GM12875 (cell line): ENCODE measurements at regions not wholly inside any gene's neighbourhood (a gene's known extent, or its start where the extent isn't known, plus 50 kb on each side); places are given as distances from the start of the nearest gene placed in this dataset.
"Not testable (repeated sequence)": the region's sequence is repeated elsewhere in the genome, so short reads cannot be mapped to it uniquely, and the experiment has no call there.

Experiments used
- H3K4me3 ChIP-seq: one replicate; pipeline ENCODE4 v1.5.1; 2011; ENCODE audit warnings: low read depth, low read length, control low read depth
- CTCF ChIP-seq: IDR thresholded peaks from 2 replicates; pipeline ENCODE4 v1.5.1; 2011; ENCODE audit warnings: low read depth, mild to moderate bottlenecking, control low read depth, inconsistent platforms, low read length, moderate library complexity, borderline replicate concordance; ENCODE audit not compliant: insufficient read depth

DNA sequence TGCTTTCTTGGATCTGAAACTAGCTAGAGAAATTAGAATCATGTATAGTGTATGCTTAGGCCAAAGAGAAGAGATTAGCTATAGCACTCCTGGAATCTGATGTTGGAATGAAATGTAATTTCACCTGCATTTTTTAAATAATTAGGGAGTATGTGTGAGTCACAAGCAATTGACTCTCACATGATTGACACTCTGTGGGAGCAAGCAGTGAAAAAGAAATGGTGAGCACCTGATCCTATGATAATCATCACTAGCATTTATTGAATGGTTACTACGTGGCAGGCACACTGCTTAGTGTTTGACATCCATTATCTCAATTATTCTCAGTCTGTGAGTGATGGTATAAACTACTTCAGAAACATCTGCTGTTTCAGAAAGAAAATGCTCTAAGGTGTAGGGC, 176.6 kb downstream of the NRIP1 start:
- no peak for TF ChIP-seq CTCF

DNA sequence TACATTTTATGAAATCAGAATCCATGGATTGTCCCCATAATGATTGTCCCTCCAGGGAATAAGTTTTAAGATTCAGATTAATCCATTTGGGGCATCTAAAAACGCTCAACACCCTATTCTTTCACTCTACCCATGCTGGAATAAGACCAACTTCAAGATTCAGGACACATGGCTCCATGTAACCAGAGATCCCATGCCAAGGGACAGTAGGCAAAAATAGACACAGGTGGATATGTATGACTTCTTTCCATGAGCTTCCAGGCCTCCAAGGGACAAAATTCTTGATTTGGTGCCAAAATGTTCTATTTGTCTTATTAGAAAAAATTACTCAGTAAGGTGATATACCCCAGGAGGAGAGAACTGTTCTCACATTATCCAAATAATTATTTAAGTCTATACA, 178.8 kb downstream of the NRIP1 start:
- TF ChIP-seq CTCF, result no peak
- H3K4me3 ChIP-seq, result no peak overlapping the region

More for the DNA sequence above, 176.6 kb downstream of the NRIP1 start:
- no peak overlapping the region for H3K4me3 ChIP-seq

DNA sequence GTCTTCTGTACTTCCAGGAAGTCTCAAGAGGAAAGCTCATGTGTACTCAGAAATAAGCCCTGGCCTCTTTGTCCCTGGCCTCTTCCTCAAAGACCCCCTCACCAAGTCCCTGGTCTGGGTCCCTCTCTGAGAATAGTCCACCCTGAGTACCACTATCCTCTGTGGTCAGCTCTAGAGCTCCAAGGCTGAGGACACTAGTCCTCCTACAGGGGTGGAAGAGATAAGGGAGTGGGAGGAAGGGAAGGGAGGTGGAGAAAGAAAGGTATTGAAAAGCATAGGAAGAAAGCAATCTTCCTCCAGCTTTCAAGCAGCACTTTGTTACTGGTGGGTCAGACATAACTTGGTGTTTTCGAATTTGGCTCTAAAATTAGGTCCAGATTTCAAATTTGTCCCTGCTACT, 181.4 kb downstream of the NRIP1 start:
- no peak overlapping the region for H3K4me3 ChIP-seq
- no peak for TF ChIP-seq CTCF

DNA sequence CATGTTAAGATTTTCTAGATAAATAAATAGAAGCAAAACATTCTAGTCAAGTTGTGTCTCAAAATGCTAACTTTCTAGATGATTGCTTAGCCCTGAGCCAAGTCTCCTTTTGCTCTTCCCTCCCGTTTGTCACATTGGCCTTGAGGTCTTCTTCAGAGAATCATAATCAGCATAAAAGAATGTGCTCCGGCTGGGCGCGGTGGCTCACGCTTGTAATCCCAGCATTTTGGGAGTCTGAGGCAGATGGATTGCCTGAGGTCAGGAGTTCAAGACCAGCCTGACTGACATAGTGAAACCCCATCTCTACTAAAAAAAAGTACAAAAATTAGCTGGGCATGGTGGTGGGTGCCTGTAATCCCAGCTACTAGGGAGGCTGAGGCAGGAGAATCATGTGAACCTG, 182.3 kb downstream of the NRIP1 start:
- not testable (repeated sequence) for H3K4me3 ChIP-seq

GRCh38 chr21:14881863-14882499, 182.8 kb downstream of the NRIP1 start:
- no peak overlapping the region for H3K4me3 ChIP-seq
- no peak for TF ChIP-seq CTCF

DNA sequence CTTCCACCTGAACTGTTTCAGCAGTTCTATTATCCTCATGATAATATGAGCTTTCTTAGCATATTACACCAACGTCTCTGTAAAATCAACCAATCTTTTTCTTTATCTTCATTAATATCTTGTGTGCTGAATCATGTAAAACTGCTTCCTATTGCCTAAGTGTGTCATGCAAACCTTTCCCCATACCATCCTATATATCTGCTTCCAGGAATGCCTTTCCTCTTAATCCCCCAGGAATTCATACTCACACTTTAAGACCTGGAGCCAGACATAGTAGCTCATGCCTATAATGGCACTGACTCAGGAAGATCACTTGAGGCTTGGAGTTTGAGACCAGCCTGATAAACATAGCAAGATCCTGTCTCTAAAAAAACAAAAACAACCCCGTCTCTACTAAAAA, 183.9 kb downstream of the NRIP1 start:
- TF ChIP-seq CTCF, result no peak
- H3K4me3 ChIP-seq, result no peak overlapping the region

DNA sequence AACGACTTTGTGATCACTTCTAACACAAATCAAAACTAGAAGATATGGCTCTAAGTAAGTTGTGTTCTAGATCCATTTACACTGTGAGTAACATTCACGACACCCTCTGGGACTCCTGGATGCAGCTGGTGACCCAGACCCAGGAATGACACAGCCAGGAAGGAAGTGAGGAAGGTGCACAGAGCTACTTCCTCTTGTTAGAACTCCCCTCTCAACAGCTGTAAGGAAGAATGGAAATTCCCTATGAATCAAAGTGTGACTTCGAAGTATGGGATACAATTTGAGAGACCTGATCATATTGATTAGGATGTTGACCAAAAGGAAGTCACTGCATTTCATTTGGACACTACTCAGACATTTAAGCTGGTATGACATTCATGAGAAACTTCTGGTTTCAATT, 185.3 kb downstream of the NRIP1 start:
- H3K4me3 ChIP-seq, result no peak overlapping the region
- no peak for TF ChIP-seq CTCF

- no peak overlapping the region for H3K4me3 ChIP-seq
- TF ChIP-seq CTCF, result no peak
Observed at GRCh38 chr21:14878971-14879370, 185.8 kb downstream of the NRIP1 start.
